HepG2 (cell line): ENCODE measurements at regions not wholly inside any gene's neighbourhood (a gene's known extent, or its start where the extent isn't known, plus 50 kb on each side); places are given as distances from the start of the nearest gene placed in this dataset.

Experiments
- ATAC-seq: fragments of 200-7000 bp; cut with Tn5 transposase; 3 replicates; pipeline ENCODE4 v1.9.1; 2020; ENCODE audit warnings: mild to moderate bottlenecking, moderate library complexity
- BruUV-seq: library from RNA; stranded (reverse); fragments of 400-500 nt; replicated peaks from 2 replicates; lab custom pipeline; 2021; lab: Mats Ljungman, UMichigan
- CTCF ChIA-PET: fragments of 300-600 bp; formaldehyde crosslinking; extraction: SDS; loops from one replicate; lab custom pipeline; 2021; ENCODE audit warnings: low total read pairs, inconsistent platforms, low intra/inter-chr PET ratio; lab: Yijun Ruan, JAX
- POLR2A ChIA-PET: fragments of 350-600 bp; sonication (Branson Sonifier 250); formaldehyde crosslinking; loops from one replicate; lab custom pipeline; 2020; ENCODE audit warnings: antibody characterized with exemption, inconsistent platforms; lab: Yijun Ruan, JAX
- DNase-seq: peaks from one replicate; pipeline ENCODE4 v3.0.0-alpha.2; 2015; ENCODE audit warnings: low spot score
- FAIRE-seq: peaks from 3 replicates; lab custom pipeline; 2011; peaks lifted over from hg19 to GRCh38; lab: Jason Lieb, UNC
- H2AFZ ChIP-seq: one replicate; pipeline ENCODE4 v1.6.1; 2011; ENCODE audit warnings: low read length, inconsistent platforms
- H3K27ac ChIP-seq: fragments of 300-600 bp; 3 replicates; pipeline ENCODE4 v1.8.0; 2011; ENCODE audit warnings: mixed run types, mild to moderate bottlenecking, mixed read lengths, low read length, inconsistent platforms; ENCODE audit not compliant: insufficient read depth; ENCODE audit errors: extremely low read length
- H3K27me3 ChIP-seq, 2 experiments: fragments of 200-600 bp in 1 of 2; 2 replicates in 1 of 2; 3 replicates in 1 of 2; pipeline versions ENCODE4 v1.6.0 to v1.8.0; 2011; ENCODE audit warnings: low read length in 2 of 2, mild to moderate bottlenecking in 2 of 2, moderate library complexity in 2 of 2, inconsistent platforms in 1 of 2; ENCODE audit not compliant: insufficient read depth in 2 of 2, control insufficient read depth in 1 of 2
- H3K36me3 ChIP-seq, 2 experiments: fragments of 200-600 bp in 1 of 2; replicated peaks in 1 of 2; 2 replicates in 1 of 2; 3 replicates in 1 of 2; pipeline versions ENCODE4 v1.5.1 to v1.8.0; 2011; ENCODE audit warnings: low read length in 2 of 2, inconsistent platforms in 1 of 2; ENCODE audit not compliant: insufficient read depth in 2 of 2, control insufficient read depth in 1 of 2
- H3K4me1 ChIP-seq: 2 replicates; pipeline ENCODE4 v1.5.1; 2012; ENCODE audit warnings: low read length, inconsistent platforms; ENCODE audit not compliant: insufficient read depth
- H3K4me2 ChIP-seq: 2 replicates; pipeline ENCODE4 v1.6.0; 2011; ENCODE audit warnings: low read depth, low read length, inconsistent platforms
- H3K4me3 ChIP-seq, 3 experiments: fragments of 200-600 bp in 1 of 3; sonication (generic), shearing (Covaris generic) in 1 of 3; replicated peaks in 1 of 3; 2 replicates each; pipeline ENCODE4 v1.5.1; 2011 to 2016; ENCODE audit warnings: low read length in 3 of 3, inconsistent platforms in 2 of 3, low read depth in 2 of 3, mild to moderate bottlenecking in 2 of 3, control low read depth in 1 of 3, mixed read lengths in 1 of 3; ENCODE audit not compliant: insufficient read depth in 1 of 3
- H3K79me2 ChIP-seq: one replicate; pipeline ENCODE4 v1.6.1; 2011; ENCODE audit warnings: low read length, inconsistent platforms; ENCODE audit not compliant: insufficient read depth
- H3K9ac ChIP-seq: 2 replicates; pipeline ENCODE4 v1.6.0; 2011; ENCODE audit warnings: mild to moderate bottlenecking, low read depth, low read length, inconsistent platforms; ENCODE audit not compliant: insufficient read depth
- H3K9me3 ChIP-seq: 2 replicates; pipeline ENCODE4 v1.5.1; 2012; ENCODE audit warnings: mild to moderate bottlenecking, low read length
- H4K20me1 ChIP-seq: 2 replicates; pipeline ENCODE4 v1.6.0; 2011; ENCODE audit warnings: inconsistent platforms, mild to moderate bottlenecking, low read length, moderate library complexity; ENCODE audit not compliant: insufficient read depth
- ETV6 ChIP-seq: sonication (generic); formaldehyde crosslinking; conservative IDR thresholded peaks from 2 replicates; pipeline ENCODE4 v1.4.0; 2020; ENCODE audit warnings: missing genetic modification reagents
- FOXM1 ChIP-seq: sonication (generic); formaldehyde crosslinking; IDR thresholded peaks from 2 replicates; pipeline ENCODE4 v1.5.0; 2020; ENCODE audit warnings: missing genetic modification reagents
- PLRG1 ChIP-seq: fragments of 450-650 bp; conservative IDR thresholded peaks from 2 replicates; pipeline ENCODE4 v1.6.1; 2016
- SRF ChIP-seq: IDR thresholded peaks from 2 replicates; pipeline ENCODE4 v1.6.1; 2011; ENCODE audit warnings: mild to moderate bottlenecking, low read depth, low read length, moderate library complexity
- ZMYM3 ChIP-seq: sonication (generic); formaldehyde crosslinking; IDR thresholded peaks from 2 replicates; pipeline ENCODE4 v1.5.1; 2020; ENCODE audit warnings: mild to moderate bottlenecking, missing genetic modification reagents
- ZNF660 ChIP-seq: sonication (generic); formaldehyde crosslinking; IDR thresholded peaks from 2 replicates; pipeline ENCODE4 v1.5.1; 2020; ENCODE audit warnings: mild to moderate bottlenecking, low read depth, missing genetic modification reagents, borderline replicate concordance
- ZNF879 ChIP-seq: sonication (generic); formaldehyde crosslinking; IDR thresholded peaks from 2 replicates; pipeline ENCODE4 v1.8.1; 2023; ENCODE audit warnings: missing genetic modification reagents
- WGBS: methylation state at CpG from one replicate; pipeline ENCODE4 v1.1.6; 2017; ENCODE audit warnings: low lambda C conversion rate; 5-methylcytosine and 5-hydroxymethylcytosine counted together
- in situ Hi-C: cut with HindIII; loops from 2 replicates; pipeline ENCODE4 v1.10.0; 2017; ENCODE audit warnings: low pct_unique_long_range_greater_than_20kb; ENCODE audit not compliant: extremely low pct_ligation_motif_present
- intact Hi-C: fragments of 100-400 bp; cut with micrococcal nuclease; formaldehyde crosslinking; loops from one replicate; pipeline ENCODE4 v1.10.0; 2022; ENCODE audit not compliant: unreplicated experiment
- TF ChIP-seq, protein P1 (sequence below): sonication (generic); formaldehyde crosslinking; IDR thresholded peaks from 2 replicates; pipeline ENCODE4 v1.4.0; 2020; ENCODE audit warnings: missing genetic modification reagents, borderline replicate concordance
- TF ChIP-seq, protein P2 (sequence below), 2 experiments: fragments of 450-650 bp in 1 of 2; sonication (generic) in 1 of 2; formaldehyde crosslinking in 1 of 2; IDR thresholded peaks; 2 replicates each; pipeline versions ENCODE4 v1.6.1 to v1.8.0; 2016 to 2022; ENCODE audit warnings: antibody characterized with exemption in 1 of 2, mild to moderate bottlenecking in 1 of 2, missing genetic modification reagents in 1 of 2

DNA sequence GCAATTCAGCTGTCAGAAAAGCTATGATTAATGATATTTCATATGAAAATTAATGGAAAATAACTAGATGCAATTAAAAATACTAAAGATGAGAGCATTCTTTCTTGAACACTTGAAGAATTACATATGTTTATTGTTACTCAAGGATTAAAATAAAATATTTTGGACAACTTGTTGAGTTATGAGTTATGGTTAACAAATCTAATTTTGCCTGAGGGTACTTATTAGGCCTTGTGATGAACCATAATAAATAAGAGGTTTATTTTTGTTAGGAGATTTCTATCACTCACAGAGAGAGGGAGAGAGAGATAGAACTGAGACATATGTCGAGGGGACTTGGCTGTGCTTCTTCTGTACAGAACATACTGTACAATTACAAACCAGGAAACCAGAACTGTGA is 183.7 kb downstream of the ISL1 start:
- no peaks in the 10 kb centered on the region for H4K20me1 ChIP-seq
- WGBS, result 0% methylated on average over 1 of the region's 1 CpG
- H3K9me3 ChIP-seq, result no peaks in the 10 kb centered on the region
- no peak overlapping the region for H3K9ac ChIP-seq
- no TSS peak for BruUV-seq
- H3K4me2 ChIP-seq, result no peak overlapping the region
- POLR2A ChIA-PET, result no interaction called here
- no peaks in the 10 kb centered on the region for H3K79me2 ChIP-seq
- intact Hi-C loops, result no loop called here
- DNase-seq (no peak), FAIRE-seq (no peak), ATAC-seq (no peak)
- no peaks in the 10 kb centered on the region for H3K36me3 ChIP-seq
- H3K27me3 ChIP-seq, result no peaks in the 10 kb centered on the region
- in situ Hi-C loops, result no loop called here
- no peak overlapping the region for H3K4me3 ChIP-seq
- no peak for TF ChIP-seq ZNF660 (CRISPR knock-in tag)
- TF ChIP-seq, protein P1, sequence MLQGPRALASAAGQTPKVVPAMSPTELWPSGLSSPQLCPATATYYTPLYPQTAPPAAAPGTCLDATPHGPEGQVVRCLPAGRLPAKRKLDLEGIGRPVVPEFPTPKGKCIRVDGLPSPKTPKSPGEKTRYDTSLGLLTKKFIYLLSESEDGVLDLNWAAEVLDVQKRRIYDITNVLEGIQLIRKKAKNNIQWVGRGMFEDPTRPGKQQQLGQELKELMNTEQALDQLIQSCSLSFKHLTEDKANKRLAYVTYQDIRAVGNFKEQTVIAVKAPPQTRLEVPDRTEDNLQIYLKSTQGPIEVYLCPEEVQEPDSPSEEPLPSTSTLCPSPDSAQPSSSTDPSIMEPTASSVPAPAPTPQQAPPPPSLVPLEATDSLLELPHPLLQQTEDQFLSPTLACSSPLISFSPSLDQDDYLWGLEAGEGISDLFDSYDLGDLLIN (CRISPR knock-in tag), result no peak
- no peak for TF ChIP-seq PLRG1
- no peak for TF ChIP-seq ZMYM3 (CRISPR knock-in tag)
- TF ChIP-seq SRF, result no peak
- no peak for TF ChIP-seq FOXM1 (CRISPR knock-in tag)
- TF ChIP-seq, protein P2, sequence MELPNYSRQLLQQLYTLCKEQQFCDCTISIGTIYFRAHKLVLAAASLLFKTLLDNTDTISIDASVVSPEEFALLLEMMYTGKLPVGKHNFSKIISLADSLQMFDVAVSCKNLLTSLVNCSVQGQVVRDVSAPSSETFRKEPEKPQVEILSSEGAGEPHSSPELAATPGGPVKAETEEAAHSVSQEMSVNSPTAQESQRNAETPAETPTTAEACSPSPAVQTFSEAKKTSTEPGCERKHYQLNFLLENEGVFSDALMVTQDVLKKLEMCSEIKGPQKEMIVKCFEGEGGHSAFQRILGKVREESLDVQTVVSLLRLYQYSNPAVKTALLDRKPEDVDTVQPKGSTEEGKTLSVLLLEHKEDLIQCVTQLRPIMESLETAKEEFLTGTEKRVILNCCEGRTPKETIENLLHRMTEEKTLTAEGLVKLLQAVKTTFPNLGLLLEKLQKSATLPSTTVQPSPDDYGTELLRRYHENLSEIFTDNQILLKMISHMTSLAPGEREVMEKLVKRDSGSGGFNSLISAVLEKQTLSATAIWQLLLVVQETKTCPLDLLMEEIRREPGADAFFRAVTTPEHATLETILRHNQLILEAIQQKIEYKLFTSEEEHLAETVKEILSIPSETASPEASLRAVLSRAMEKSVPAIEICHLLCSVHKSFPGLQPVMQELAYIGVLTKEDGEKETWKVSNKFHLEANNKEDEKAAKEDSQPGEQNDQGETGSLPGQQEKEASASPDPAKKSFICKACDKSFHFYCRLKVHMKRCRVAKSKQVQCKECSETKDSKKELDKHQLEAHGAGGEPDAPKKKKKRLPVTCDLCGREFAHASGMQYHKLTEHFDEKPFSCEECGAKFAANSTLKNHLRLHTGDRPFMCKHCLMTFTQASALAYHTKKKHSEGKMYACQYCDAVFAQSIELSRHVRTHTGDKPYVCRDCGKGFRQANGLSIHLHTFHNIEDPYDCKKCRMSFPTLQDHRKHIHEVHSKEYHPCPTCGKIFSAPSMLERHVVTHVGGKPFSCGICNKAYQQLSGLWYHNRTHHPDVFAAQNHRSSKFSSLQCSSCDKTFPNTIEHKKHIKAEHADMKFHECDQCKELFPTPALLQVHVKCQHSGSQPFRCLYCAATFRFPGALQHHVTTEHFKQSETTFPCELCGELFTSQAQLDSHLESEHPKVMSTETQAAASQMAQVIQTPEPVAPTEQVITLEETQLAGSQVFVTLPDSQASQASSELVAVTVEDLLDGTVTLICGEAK (IDR thresholded peaks at IDR 0.05), result no peak
- TF ChIP-seq, protein P2 (CRISPR knock-in tag; IDR thresholded peaks at IDR 0.05), result no peak
- no peak for TF ChIP-seq ZNF879 (CRISPR knock-in tag)
- TF ChIP-seq ETV6 (CRISPR knock-in tag), result no peak
- CTCF ChIA-PET, result no interaction called here
- no peak overlapping the region for H2AFZ ChIP-seq
- H3K4me1 ChIP-seq, result no peaks in the 10 kb centered on the region
- no peak overlapping the region for H3K27ac ChIP-seq
